A673 (cell line): ENCODE measurements at regions not wholly inside any gene's neighbourhood (a gene's known extent, or its start where the extent isn't known, plus 50 kb on each side); places are given as distances from the start of the nearest gene placed in this dataset.
"Not testable (repeated sequence)": the region's sequence is repeated elsewhere in the genome, so short reads cannot be mapped to it uniquely, and the experiment has no call there.

Source experiments
- BruUV-seq: library from RNA; stranded (reverse); fragments of 400-500 nt; replicated peaks from 2 replicates; lab custom pipeline; 2021; lab: Mats Ljungman, UMichigan
- CTCF ChIA-PET: fragments of 300-600 bp; sonication (Branson Sonifier 250); formaldehyde crosslinking; loops from one replicate; lab custom pipeline; 2022; ENCODE audit warnings: antibody characterized with exemption; lab: Charles Lee
- POLR2A ChIA-PET: fragments of 300-600 bp; sonication (Branson Sonifier 250); formaldehyde crosslinking; loops from one replicate; lab custom pipeline; 2022; ENCODE audit warnings: antibody characterized with exemption; ENCODE audit not compliant: low non-redundant PET; lab: Charles Lee
- DNase-seq: peaks from one replicate; pipeline ENCODE4 v3.0.0-alpha.2; 2015; ENCODE audit warnings: low spot score
- H3K27ac ChIP-seq: fragments of 200-600 bp; sonication (generic); 2 replicates; pipeline ENCODE4 v1.5.1; 2016; ENCODE audit warnings: mixed run types, low read depth, mild to moderate bottlenecking, mixed read lengths, antibody characterized with exemption, low read length; ENCODE audit not compliant: poor library complexity, severe bottlenecking
- H3K27me3 ChIP-seq: fragments of 200-600 bp; sonication (generic); replicated peaks from 2 replicates; pipeline ENCODE4 v1.6.1; 2017; ENCODE audit warnings: mixed run types, low read depth, mild to moderate bottlenecking, mixed read lengths, antibody characterized with exemption, low read length; ENCODE audit not compliant: insufficient read depth, poor library complexity
- H3K36me3 ChIP-seq: fragments of 200-600 bp; sonication (generic); 2 replicates; pipeline ENCODE4 v1.6.1; 2016; ENCODE audit warnings: mixed run types, mild to moderate bottlenecking, mixed read lengths, antibody characterized with exemption, low read length; ENCODE audit not compliant: insufficient read depth, poor library complexity, severe bottlenecking
- H3K4me1 ChIP-seq: fragments of 200-600 bp; sonication (generic); 2 replicates; pipeline ENCODE4 v1.6.1; 2017; ENCODE audit warnings: mixed run types, mild to moderate bottlenecking, mixed read lengths, antibody characterized with exemption, low read length; ENCODE audit not compliant: insufficient read depth, poor library complexity, severe bottlenecking
- H3K4me3 ChIP-seq: fragments of 200-600 bp; sonication (generic); 2 replicates; pipeline ENCODE4 v1.5.1; 2016; ENCODE audit warnings: low read depth, mixed run types, mild to moderate bottlenecking, mixed read lengths, low read length; ENCODE audit not compliant: poor library complexity, severe bottlenecking
- H3K9me3 ChIP-seq: fragments of 200-600 bp; sonication (generic); 2 replicates; pipeline ENCODE4 v1.6.1; 2016; ENCODE audit warnings: mixed run types, low read depth, mild to moderate bottlenecking, mixed read lengths, antibody characterized with exemption, low read length; ENCODE audit not compliant: poor library complexity, severe bottlenecking
- CTCF ChIP-seq: fragments of 300-800, 200-600 bp; sonication (generic); conservative IDR thresholded peaks from 2 replicates; pipeline ENCODE4 v1.5.1; 2017; ENCODE audit warnings: low read depth, mild to moderate bottlenecking, antibody characterized with exemption, low read length, moderate library complexity, mixed read lengths
- EZH2 ChIP-seq: fragments of 200-600 bp; sonication (generic); IDR thresholded peaks from 2 replicates; pipeline ENCODE4 v1.6.1; 2017; ENCODE audit warnings: borderline replicate concordance, low read depth, mild to moderate bottlenecking, mixed read lengths, antibody characterized with exemption, low read length; ENCODE audit not compliant: poor library complexity, severe bottlenecking
- intact Hi-C: fragments of 100-400 bp; cut with micrococcal nuclease; formaldehyde crosslinking; loops from one replicate; pipeline ENCODE4 v1.10.0; 2022; ENCODE audit not compliant: unreplicated experiment

- no peak for DNase-seq
- H3K36me3 ChIP-seq: no peaks in the 10 kb centered on the region
- TF ChIP-seq EZH2 (no peak), CTCF (no peak)
- CTCF ChIA-PET: no interaction called here
- H3K9me3 ChIP-seq: no peaks in the 10 kb centered on the region
- H3K27me3 ChIP-seq: no peaks in the 10 kb centered on the region
- H3K27ac ChIP-seq: no peak overlapping the region
- POLR2A ChIA-PET: no interaction called here
- no peaks in the 10 kb centered on the region for H3K4me1 ChIP-seq
- intact Hi-C loops: no loop called here
- H3K4me3 ChIP-seq: no peak overlapping the region
- no TSS peak for BruUV-seq
Observed at GRCh38 chr14:41423503-41423902, 183.2 kb upstream of the LRFN5 start.

- BruUV-seq, POLR2A ChIA-PET, H3K4me3 ChIP-seq, H3K36me3 ChIP-seq, H3K27ac ChIP-seq, H3K27me3 ChIP-seq, intact Hi-C loops, H3K4me1 ChIP-seq, CTCF ChIA-PET, H3K9me3 ChIP-seq, DNase-seq: not testable (repeated sequence)
Observed at GRCh38 chr14:41421308-41421707, 185.4 kb upstream of the LRFN5 start.

- no peak overlapping the region for H3K27ac ChIP-seq
- no TSS peak for BruUV-seq
- no peak for DNase-seq
- H3K4me3 ChIP-seq: no peak overlapping the region
- ChIA-PET POLR2A (no interaction called here), CTCF (no interaction called here)
- H3K36me3 ChIP-seq: no peaks in the 10 kb centered on the region
- no peaks in the 10 kb centered on the region for H3K4me1 ChIP-seq
- no peak for TF ChIP-seq EZH2
- TF ChIP-seq CTCF: no peak
- intact Hi-C loops: no loop called here
- no peaks in the 10 kb centered on the region for H3K27me3 ChIP-seq
- H3K9me3 ChIP-seq: no peaks in the 10 kb centered on the region
Observed at GRCh38 chr14:41419709-41420108, 187.0 kb upstream of the LRFN5 start.

GRCh38 chr14:41418851-41419250 is 187.8 kb upstream of the LRFN5 start:
- POLR2A ChIA-PET: no interaction called here
- TF ChIP-seq EZH2: no peak
- no peak for TF ChIP-seq CTCF

More at GRCh38 chr14:41418851-41419250, 187.8 kb upstream of the LRFN5 start:
- no TSS peak for BruUV-seq
- no peaks in the 10 kb centered on the region for H3K36me3 ChIP-seq
- no peaks in the 10 kb centered on the region for H3K9me3 ChIP-seq
- no peak overlapping the region for H3K27ac ChIP-seq
- H3K4me1 ChIP-seq: no peaks in the 10 kb centered on the region
- intact Hi-C loops: no loop called here
- no peaks in the 10 kb centered on the region for H3K27me3 ChIP-seq
- no peak overlapping the region for H3K4me3 ChIP-seq
- DNase-seq: no peak
- CTCF ChIA-PET: no interaction called here
